Right atrium auricular region (tissue), 2 donors: ENCODE measurements at regions not wholly inside any gene's neighbourhood (a gene's known extent, or its start where the extent isn't known, plus 50 kb on each side); places are given as distances from the start of the nearest gene placed in this dataset.

Experiments used
- DNase-seq: peaks from one replicate; pipeline ENCODE4 v3.0.0-alpha.2; 2019; ENCODE audit warnings: low spot score
- H3K27ac ChIP-seq, 2 donors: fragments of 200-600 bp; sonication (generic); 1 replicate in 1 of 2; 2 replicates in 1 of 2; pipeline ENCODE4 v1.5.1; 2016 to 2019
- H3K27me3 ChIP-seq, 2 donors: fragments of 200-600 bp; sonication (generic); one replicate each; pipeline versions ENCODE4 v1.5.1 to v1.6.0; 2017 to 2019
- H3K36me3 ChIP-seq: fragments of 200-600 bp; sonication (generic); one replicate; pipeline ENCODE4 v1.5.1; 2016
- H3K4me1 ChIP-seq, 2 donors: fragments of 200-600 bp; sonication (generic); one replicate each; pipeline versions ENCODE4 v1.5.1 to v1.6.0; 2017 to 2019
- H3K4me3 ChIP-seq, 2 donors: fragments of 200-600 bp; sonication (generic); 1 replicate in 1 of 2; 2 replicates in 1 of 2; pipeline ENCODE4 v1.5.1; 2017 to 2019; ENCODE audit warnings: mild to moderate bottlenecking in 1 of 2, moderate library complexity in 1 of 2
- H3K9me3 ChIP-seq, 2 donors: fragments of 200-600 bp; sonication (generic); one replicate each; pipeline ENCODE4 v1.5.1; 2019
- TF ChIP-seq, protein P1 (sequence below), 2 donors: fragments of 200-600 bp; sonication (generic); IDR thresholded peaks; one replicate each; pipeline ENCODE4 v1.5.1; 2019; ENCODE audit warnings: antibody characterized with exemption in 2 of 2

DNA sequence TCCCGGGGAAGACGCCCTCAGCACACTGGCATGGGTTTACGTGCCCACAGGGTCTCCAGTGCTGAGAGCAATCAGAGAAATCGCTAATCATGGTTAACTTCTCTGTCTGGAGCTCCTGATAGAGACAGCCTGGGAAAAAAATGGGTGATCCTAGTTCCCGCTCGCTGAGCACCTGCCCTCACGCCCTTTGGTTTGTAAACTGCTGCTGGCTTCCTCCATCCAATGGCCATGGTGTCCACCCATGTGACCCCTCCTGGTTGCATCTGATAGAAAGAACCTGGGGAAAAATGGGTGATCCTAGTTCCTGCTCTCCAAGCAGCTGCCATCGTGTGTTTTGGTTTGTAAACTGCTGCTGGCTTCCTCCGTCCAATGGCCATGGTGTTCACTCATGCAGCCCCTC, 402.2 kb downstream of the PRDM2 start:
- DNase-seq: no peak
- no peaks in the 10 kb centered on the region for H3K36me3 ChIP-seq
- TF ChIP-seq, protein P1, sequence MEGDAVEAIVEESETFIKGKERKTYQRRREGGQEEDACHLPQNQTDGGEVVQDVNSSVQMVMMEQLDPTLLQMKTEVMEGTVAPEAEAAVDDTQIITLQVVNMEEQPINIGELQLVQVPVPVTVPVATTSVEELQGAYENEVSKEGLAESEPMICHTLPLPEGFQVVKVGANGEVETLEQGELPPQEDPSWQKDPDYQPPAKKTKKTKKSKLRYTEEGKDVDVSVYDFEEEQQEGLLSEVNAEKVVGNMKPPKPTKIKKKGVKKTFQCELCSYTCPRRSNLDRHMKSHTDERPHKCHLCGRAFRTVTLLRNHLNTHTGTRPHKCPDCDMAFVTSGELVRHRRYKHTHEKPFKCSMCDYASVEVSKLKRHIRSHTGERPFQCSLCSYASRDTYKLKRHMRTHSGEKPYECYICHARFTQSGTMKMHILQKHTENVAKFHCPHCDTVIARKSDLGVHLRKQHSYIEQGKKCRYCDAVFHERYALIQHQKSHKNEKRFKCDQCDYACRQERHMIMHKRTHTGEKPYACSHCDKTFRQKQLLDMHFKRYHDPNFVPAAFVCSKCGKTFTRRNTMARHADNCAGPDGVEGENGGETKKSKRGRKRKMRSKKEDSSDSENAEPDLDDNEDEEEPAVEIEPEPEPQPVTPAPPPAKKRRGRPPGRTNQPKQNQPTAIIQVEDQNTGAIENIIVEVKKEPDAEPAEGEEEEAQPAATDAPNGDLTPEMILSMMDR (IDR thresholded peaks at IDR 0.05): no peak

GRCh38 chr1:14103878-14104430, 404.0 kb downstream of the PRDM2 start:
- Histone ChIP-seq H3K4me1 (no peaks in the 10 kb centered on the region), H3K4me3 (no peak overlapping the region), H3K36me3 (no peaks in the 10 kb centered on the region), H3K9me3 (no peaks in the 10 kb centered on the region), H3K27ac (no peak overlapping the region), H3K27me3 (no peaks in the 10 kb centered on the region)
- TF ChIP-seq, protein P1 (IDR thresholded peaks at IDR 0.05): no peak
- DNase-seq: no peak

More for the DNA sequence above, 402.2 kb downstream of the PRDM2 start:
- H3K27ac ChIP-seq: no peak overlapping the region
- no peaks in the 10 kb centered on the region for H3K27me3 ChIP-seq
- H3K4me1 ChIP-seq: no peaks in the 10 kb centered on the region
- H3K4me3 ChIP-seq: no peak overlapping the region
- H3K9me3 ChIP-seq: peaks cover 0 to 2% of the 10 kb centered on the region in 2 donors

GRCh38 chr1:14106126-14106525, 406.1 kb downstream of the PRDM2 start:
- Histone ChIP-seq H3K9me3 (no peaks in the 10 kb centered on the region), H3K4me3 (no peak overlapping the region), H3K4me1 (no peaks in the 10 kb centered on the region), H3K27me3 (no peaks in the 10 kb centered on the region), H3K36me3 (no peaks in the 10 kb centered on the region), H3K27ac (no peak overlapping the region)
- TF ChIP-seq, protein P1 (IDR thresholded peaks at IDR 0.05): no peak
- no peak for DNase-seq

DNA sequence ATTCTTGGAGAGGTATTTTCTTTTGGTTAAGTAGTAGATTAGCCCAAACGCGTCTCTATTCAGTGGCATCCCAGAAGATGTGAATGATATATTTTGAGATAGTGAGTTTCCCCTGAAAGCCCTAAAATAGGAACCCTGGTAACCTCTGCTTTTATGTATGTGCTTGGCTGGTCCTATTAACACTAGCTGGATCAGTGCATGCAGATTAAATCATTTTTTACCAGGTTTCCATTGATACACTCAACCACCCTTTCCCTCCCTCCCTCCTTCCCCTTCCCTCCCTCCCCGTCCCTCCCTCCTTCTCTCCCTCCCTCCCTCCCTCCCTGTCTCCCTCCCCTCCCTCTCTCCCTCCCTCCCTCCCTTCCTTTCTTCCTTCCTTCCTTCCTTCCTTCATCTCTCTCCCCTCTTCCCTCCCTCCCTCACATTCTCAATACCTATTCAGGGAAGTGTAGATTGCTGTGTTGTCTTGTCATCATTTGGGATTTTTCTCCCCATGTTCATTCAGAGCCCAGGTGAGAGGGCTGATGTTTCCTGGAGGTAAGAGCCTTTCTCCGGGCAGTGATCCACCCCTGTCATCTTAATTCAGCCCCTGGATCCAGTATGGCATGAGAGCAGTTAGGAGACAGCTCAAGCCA, 406.8 kb downstream of the PRDM2 start:
- H3K9me3 ChIP-seq: no peaks in the 10 kb centered on the region
- no peak overlapping the region for H3K4me3 ChIP-seq
- H3K4me1 ChIP-seq: no peaks in the 10 kb centered on the region
- H3K27me3 ChIP-seq: no peaks in the 10 kb centered on the region
- DNase-seq: no peak
- TF ChIP-seq, protein P1 (IDR thresholded peaks at IDR 0.05): no peak
- no peak overlapping the region for H3K27ac ChIP-seq
- H3K36me3 ChIP-seq: no peaks in the 10 kb centered on the region

DNA sequence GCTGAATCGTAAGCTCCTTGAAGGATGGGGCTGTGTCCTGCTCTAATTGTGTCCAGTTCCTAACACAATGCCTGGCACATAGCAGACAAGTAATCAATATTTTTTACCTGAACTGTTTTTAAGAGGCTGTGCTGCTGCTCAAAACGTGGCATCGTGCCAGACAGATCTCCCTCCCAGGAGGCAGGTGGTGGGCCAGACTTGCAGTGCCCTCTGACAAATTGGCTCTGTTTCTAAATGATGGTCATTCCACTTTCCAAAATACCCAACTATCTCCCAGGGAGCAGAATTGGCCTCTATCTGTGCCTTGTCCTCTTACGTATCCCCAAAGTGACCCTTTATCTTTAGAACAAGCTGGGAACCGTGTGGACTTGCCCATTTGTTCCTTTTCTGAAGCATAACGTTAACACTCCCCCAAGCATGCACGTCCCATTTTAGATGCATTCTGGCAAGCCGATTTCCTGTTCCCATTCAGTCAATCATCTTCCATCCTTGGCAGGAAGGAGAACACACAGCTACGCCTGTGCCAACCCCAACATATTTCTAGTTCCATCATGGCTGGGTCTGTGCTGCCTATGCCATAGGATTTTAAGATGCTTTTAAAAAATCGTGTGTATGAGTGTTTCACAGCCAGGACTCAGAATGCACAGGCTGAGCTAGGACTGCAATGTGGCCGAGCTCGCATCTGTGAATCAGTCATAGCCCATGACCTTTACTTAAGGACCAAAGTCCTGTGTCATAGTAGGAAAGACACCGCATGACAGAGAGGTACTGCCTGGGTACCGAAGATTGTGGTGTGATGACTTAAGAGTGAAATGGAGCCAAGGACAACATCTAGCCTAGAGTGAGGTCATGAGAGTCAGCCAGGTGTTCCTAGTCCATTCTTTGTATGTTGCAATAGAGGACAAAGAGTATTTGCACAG, 408.6 kb downstream of the PRDM2 start:
- H3K4me3 ChIP-seq: no peak overlapping the region
- H3K9me3 ChIP-seq: no peaks in the 10 kb centered on the region
- no peak for DNase-seq
- no peaks in the 10 kb centered on the region for H3K36me3 ChIP-seq
- H3K27me3 ChIP-seq: no peaks in the 10 kb centered on the region
- no peaks in the 10 kb centered on the region for H3K4me1 ChIP-seq
- no peak overlapping the region for H3K27ac ChIP-seq
- TF ChIP-seq, protein P1 (IDR thresholded peaks at IDR 0.05): no peak
